Cerebellar nuclear complex (tissue), 1 donor: ENCODE measurements at regions not wholly inside any gene's neighbourhood (a gene's known extent, or its start where the extent isn't known, plus 50 kb on each side); places are given as distances from the start of the nearest gene placed in this dataset.
A peak's percentile ranks its signal among the peaks of the same experiment; 100 is the strongest.

Experiments
- DNase-seq, 2 experiments: peaks; one replicate each; lab custom pipeline; 2025; lab: John Stamatoyannopoulos, UW

GRCh38 chr11:116442238-116442752 lies 330.5 kb downstream of the BUD13 start:
- DNase-seq: no peak

DNA sequence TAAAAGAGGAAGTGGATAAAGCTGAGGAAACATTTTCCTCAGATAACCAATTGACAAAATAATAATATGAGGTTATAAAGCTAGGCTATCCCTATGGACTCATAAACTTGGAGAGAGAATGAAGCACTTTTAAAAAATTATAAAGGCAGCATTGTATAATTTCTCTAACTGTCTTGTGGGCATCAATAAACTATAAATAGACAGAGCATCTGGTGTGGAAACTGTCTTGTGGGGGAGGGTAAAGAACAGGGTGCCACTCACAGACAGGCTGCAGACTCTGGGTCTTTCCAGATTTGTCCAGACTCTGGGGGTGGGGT lies 333.5 kb downstream of the BUD13 start:
- DNase-seq: no peak

- DNase-seq: no peak
Measured at GRCh38 chr11:116438651-116439360, 334.0 kb downstream of the BUD13 start.

DNA sequence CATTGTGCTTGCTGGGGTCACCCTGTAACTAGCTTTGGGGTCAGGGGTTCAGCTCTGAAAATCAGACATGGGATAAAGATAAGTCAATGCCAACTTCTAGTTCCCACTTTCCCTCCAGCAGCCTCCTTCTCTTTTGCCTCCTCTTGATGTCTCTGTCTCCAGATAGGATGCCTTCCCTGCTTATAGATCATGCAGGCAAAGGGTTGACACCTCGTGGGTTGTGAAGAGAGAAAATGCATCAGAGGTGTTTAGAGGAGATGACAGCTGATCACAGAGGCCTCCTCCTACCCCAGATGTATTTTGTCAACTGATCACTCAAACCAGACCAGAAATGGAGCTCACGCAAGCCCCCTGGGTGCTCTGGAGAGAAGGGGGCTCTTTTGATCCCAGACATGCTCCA lies 337.8 kb downstream of the BUD13 start:
- no peak for DNase-seq

DNA sequence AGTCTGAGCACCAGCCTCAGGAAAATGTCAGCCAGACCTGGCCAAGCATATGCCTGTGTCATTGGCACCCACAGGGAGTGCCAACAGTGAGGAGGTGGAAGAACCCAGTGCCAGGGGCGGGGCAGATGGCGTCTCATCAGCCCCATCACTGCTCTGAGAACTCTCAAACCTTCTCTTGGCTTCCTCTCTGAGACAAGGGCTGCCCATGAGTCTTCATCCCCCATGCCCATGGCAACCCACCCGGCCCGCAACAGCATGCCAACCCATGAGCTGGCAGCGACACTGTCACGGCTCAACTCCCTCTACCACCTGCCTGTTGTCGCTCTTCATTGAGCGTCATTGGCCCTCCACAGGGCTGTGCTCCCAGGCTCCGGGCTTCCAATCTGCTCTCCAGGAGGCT lies 340.5 kb downstream of the BUD13 start:
- peak; percentile 65 to 84 for DNase-seq

- no peak for DNase-seq
Measured at GRCh38 chr11:116431842-116432241, 340.9 kb downstream of the BUD13 start.

GRCh38 chr11:116428638-116428975 lies 344.2 kb downstream of the BUD13 start:
- DNase-seq: no peak

GRCh38 chr11:116427903-116428637 lies 344.7 kb downstream of the BUD13 start:
- DNase-seq: no peak

DNA sequence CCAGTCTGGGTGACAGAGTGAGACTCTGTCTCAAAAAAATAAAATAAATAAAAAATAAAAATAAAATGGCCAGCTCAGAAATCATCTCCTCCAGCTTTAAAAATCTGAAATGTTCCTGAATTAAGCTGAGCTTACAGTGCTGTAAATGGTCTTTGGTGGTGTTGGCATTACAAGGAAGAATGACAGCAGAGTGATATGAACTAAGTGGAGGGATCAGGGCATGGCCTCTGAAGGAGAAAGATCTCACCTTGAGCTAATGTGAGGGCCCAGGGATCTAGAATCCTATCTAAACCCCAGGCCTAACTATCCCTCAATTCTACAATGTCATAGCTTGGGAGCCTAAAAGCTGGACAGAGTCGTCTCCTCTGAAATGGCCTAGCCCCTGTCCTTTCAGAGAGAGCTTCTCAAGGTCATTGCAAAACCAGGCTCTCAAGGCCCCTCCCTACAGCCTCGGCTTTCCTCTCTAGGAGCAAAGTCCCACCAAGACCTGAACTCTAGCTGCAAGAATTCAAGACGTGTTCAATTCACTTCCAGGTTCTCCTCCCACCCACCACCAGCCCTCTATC lies 345.4 kb downstream of the BUD13 start:
- DNase-seq: no peak

GRCh38 chr11:116426761-116427160 lies 346.0 kb downstream of the BUD13 start:
- no peak for DNase-seq

- DNase-seq: no peak
Measured at GRCh38 chr11:116424615-116425261, 348.0 kb downstream of the BUD13 start.

DNA sequence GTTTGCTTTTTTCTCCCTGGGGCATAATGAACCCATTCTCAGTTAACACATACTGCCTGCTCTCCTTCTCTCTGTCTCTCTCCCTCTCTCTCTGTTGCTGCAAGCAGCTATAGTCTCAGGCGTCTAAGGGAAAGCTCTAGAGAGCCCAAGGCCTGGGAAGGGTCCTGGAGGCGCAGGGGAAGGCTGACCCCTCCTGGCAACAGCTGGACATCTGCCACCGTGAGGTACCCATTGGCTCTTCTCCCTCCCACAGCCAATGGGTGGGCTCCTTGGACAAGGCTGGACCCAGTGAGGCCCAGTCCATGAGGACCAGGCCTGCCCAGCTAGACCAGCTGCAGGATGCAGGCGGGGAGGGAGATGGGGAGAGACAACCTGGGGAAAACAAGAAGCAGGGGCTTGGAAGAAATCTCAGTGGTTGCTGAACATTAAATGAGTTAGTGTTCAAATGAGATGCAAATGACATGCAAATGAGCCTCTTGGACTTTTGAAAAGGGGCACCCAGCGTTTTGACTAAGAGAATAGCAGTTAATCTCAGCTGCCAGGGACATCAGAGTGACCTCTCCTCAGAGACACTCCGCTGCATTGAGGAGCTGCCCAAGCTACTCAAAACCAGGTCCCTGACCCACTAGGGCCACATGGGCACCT lies 349.7 kb downstream of the BUD13 start:
- no peak for DNase-seq

DNA sequence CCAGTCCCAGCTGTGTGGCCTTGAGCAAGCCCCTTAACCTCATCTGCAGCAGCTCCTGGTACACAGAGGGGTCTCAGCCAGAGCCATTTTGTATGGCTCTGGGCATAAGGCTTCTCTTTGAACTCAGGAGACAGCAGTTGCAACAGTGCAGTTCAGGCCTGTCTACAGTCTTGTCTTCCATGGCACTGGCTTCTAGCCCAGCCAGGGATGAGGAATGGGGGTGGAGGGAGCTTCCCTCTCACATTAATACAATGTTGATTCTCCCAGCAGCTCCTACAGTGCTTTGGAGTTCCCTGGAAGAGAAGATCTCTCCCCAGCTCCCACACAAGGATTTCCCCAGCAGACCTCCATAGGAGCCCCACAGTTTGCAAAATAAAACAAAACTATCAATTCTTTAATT lies 350.2 kb downstream of the BUD13 start:
- DNase-seq: no peak

GRCh38 chr11:116421529-116422185 lies 351.1 kb downstream of the BUD13 start:
- DNase-seq: no peak

DNA sequence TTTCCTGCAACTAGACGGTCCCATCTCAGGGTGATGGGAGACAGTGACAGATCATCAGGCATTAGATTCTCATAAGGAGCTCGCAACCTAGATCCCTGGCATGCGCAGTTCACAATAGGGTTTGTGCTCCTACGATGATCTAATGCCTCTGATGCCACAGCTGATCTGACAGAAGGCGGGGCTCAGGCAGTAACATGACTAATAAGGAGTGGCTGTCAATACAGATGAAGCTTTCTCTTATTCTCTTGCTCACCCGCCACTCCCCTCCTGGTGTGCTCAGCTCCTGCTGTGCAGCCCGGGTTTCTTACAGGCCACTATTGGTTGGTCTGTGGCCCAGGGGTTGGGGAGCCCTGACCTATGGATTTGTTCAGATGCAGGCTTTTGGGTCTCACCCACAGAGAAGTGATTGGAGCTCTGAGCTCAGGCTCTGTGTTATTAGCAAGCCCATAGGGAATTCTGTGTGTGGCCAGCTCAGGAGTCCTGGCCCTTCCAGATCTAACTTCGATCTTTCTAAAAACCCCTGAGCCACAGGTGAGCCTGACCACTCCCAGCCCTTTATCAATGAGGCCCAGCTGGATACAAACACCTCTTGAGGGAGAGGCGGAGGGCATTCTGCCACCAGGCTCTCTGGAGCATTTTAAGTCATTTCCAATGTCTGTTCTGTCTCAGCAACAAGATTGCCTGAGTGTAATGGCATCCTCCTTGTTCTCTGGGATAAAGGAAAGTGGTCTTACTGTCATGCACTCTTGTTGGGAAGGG lies 351.8 kb downstream of the BUD13 start:
- no peak for DNase-seq

GRCh38 chr11:116420030-116420429 lies 352.8 kb downstream of the BUD13 start:
- no peak for DNase-seq

GRCh38 chr11:116418388-116419041 lies 354.3 kb downstream of the BUD13 start:
- no peak for DNase-seq

GRCh38 chr11:116416852-116417251 lies 355.9 kb downstream of the BUD13 start:
- no peak for DNase-seq

- no peak for DNase-seq
Measured at GRCh38 chr11:116415095-116415494, 357.7 kb downstream of the BUD13 start.

GRCh38 chr11:116414357-116414880 lies 358.4 kb downstream of the BUD13 start:
- no peak for DNase-seq
